HL-60 (cell line): ENCODE measurements at regions not wholly inside any gene's neighbourhood (a gene's known extent, or its start where the extent isn't known, plus 50 kb on each side); places are given as distances from the start of the nearest gene placed in this dataset.

ENCODE experiments used
- CTCF ChIP-seq: IDR thresholded peaks from one replicate; pipeline ENCODE4 v1.5.1; 2011; ENCODE audit warnings: low read length, control low read depth, inconsistent platforms; ENCODE audit not compliant: insufficient read depth
- GABPA ChIP-seq: IDR thresholded peaks from 2 replicates; pipeline ENCODE4 v1.6.1; 2012; ENCODE audit warnings: low read depth
- REST ChIP-seq: IDR thresholded peaks from 2 replicates; pipeline ENCODE4 v1.6.1; 2012; ENCODE audit warnings: low read depth; ENCODE audit not compliant: insufficient replicate concordance
- SPI1 ChIP-seq: IDR thresholded peaks from 2 replicates; pipeline ENCODE4 v1.6.1; 2012; ENCODE audit warnings: low read depth, mild to moderate bottlenecking, borderline replicate concordance

GRCh38 chr10:83073472-83073871 lies 1065.8 kb upstream of the GHITM start:
- no peak for TF ChIP-seq CTCF
- TF ChIP-seq REST = no peak
- no peak for TF ChIP-seq SPI1
- TF ChIP-seq GABPA = no peak
